Psoas muscle (tissue), 7 donors: ENCODE measurements at regions not wholly inside any gene's neighbourhood (a gene's known extent, or its start where the extent isn't known, plus 50 kb on each side); places are given as distances from the start of the nearest gene placed in this dataset.

Experiments used
- ATAC-seq, 4 donors: fragments of 200-7000 bp; cut with Tn5 transposase; one replicate each; pipeline ENCODE4 v1.9.1; 2020; ENCODE audit warnings: moderate library complexity in 3 of 4, mild to moderate bottlenecking in 2 of 4
- DNase-seq, 2 donors: peaks; one replicate each; pipeline ENCODE4 v3.0.0-alpha.2; 2020
- H3K27ac ChIP-seq: fragments of 200-600 bp; one replicate; pipeline ENCODE4 v1.8.0; 2022
- H3K27me3 ChIP-seq, 3 donors: fragments of 200-600 bp in 1 of 3; one replicate each; pipeline versions ENCODE4 v1.6.1 to v1.8.0; 2013 to 2022; ENCODE audit warnings: low read length in 2 of 3, mild to moderate bottlenecking in 2 of 3, moderate library complexity in 1 of 3; ENCODE audit not compliant: insufficient read depth in 3 of 3
- H3K36me3 ChIP-seq, 2 donors: fragments of 200-600 bp in 1 of 2; one replicate each; pipeline versions ENCODE4 v1.6.1 to v1.8.0; 2013 to 2022; ENCODE audit warnings: low read depth in 1 of 2, mild to moderate bottlenecking in 1 of 2, moderate library complexity in 1 of 2; ENCODE audit not compliant: insufficient read depth in 1 of 2
- H3K4me1 ChIP-seq: fragments of 200-600 bp; one replicate; pipeline ENCODE4 v1.8.0; 2022
- H3K4me3 ChIP-seq: fragments of 200-600 bp; one replicate; pipeline ENCODE4 v1.8.0; 2022; ENCODE audit warnings: mild to moderate bottlenecking
- H3K9me3 ChIP-seq: fragments of 200-600 bp; one replicate; pipeline ENCODE4 v1.8.0; 2022
- WGBS, 3 donors: extraction: QIAGEN DNeasy Blood & Tissue Kit; methylation state at CpG; one replicate each; pipeline versions ENCODE4 v1.1.6 to v1.1.7; 2013; 5-methylcytosine and 5-hydroxymethylcytosine counted together
- intact Hi-C, 2 donors: fragments of 100-400 bp; cut with DNase I; formaldehyde crosslinking; loops; one replicate each; pipeline versions ENCODE4 v1.11.0 to v1.14.2; 2022
- TF ChIP-seq, protein P1 (sequence below): fragments of 200-600 bp; IDR thresholded peaks from one replicate; pipeline ENCODE4 v1.8.0; 2022; ENCODE audit warnings: antibody characterized with exemption
- donor health status: healthy with polysubstance abuse.
- donor health status: DM: no; HTN: no; CAD: no; lungs with moderate emphysema.
- donor health status: Bipolar disorder and iron deficiency.
- donor health status: healthy.
- donor health status: DM: yes; HTN: yes; CAD: no.
- donor health status: DM: no; HTN: no; CAD: no.
- donor health status: DM: yes; HTN: yes; CAD: no.

DNA sequence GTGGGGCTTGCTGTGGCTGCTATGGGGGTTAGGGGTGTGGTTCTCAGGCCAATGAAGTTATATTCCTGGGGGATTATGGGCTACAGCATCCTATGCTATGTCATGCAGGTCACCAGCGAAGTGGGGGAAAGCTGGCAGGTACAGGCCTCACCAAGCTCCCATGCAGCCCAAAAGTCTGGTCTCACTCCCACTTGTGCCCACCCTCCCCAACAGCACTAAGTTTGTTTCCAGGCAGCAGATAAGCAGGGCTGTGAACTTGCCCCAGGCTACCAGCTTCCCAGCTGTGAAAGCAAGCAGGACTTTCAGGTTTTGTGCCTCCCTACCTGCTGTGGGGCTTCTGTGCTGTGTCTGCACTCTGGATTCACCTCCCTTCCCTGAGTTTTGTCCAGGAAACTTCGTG is 469.7 kb downstream of the CPS1 start:
- TF ChIP-seq, protein P1, sequence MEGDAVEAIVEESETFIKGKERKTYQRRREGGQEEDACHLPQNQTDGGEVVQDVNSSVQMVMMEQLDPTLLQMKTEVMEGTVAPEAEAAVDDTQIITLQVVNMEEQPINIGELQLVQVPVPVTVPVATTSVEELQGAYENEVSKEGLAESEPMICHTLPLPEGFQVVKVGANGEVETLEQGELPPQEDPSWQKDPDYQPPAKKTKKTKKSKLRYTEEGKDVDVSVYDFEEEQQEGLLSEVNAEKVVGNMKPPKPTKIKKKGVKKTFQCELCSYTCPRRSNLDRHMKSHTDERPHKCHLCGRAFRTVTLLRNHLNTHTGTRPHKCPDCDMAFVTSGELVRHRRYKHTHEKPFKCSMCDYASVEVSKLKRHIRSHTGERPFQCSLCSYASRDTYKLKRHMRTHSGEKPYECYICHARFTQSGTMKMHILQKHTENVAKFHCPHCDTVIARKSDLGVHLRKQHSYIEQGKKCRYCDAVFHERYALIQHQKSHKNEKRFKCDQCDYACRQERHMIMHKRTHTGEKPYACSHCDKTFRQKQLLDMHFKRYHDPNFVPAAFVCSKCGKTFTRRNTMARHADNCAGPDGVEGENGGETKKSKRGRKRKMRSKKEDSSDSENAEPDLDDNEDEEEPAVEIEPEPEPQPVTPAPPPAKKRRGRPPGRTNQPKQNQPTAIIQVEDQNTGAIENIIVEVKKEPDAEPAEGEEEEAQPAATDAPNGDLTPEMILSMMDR = no peak
- whole genome bisulfite sequencing, 3 donors = 49 to 60% (median 53%) methylated on average over 2 of the region's 2 CpGs
- intact Hi-C loops = no loop called here
- no peak for DNase-seq
- no peak overlapping the region for H3K27ac ChIP-seq
- peaks cover 7% of the 10 kb centered on the region for H3K9me3 ChIP-seq
- H3K4me1 ChIP-seq = no peaks in the 10 kb centered on the region
- H3K27me3 ChIP-seq = no peaks in the 10 kb centered on the region
- no peak overlapping the region for H3K4me3 ChIP-seq
- no peak for ATAC-seq
- H3K36me3 ChIP-seq = no peaks in the 10 kb centered on the region

DNA sequence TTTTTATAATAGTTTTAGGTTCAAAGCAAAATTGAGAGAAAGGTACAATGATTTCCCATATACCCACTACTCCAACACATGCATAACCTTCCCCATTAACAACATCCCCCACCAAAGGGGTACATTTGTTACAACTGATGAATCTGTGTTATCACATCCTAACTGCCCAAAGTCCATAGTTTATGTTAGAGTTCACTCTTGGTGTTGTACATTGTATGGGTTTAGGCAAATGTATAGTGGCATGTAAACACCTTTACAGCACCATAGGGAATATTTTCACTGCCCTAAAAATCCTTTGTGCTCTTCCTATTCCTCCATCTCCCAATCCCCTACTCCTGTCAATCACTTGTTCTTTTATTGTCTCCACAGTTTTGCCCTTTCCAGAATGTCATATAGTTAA is 471.6 kb downstream of the CPS1 start:
- H3K27me3 ChIP-seq = no peaks in the 10 kb centered on the region
- no peak overlapping the region for H3K4me3 ChIP-seq
- TF ChIP-seq, protein P1 = no peak
- ATAC-seq (no peak), DNase-seq (no peak)
- intact Hi-C loops = no loop called here
- no peaks in the 10 kb centered on the region for H3K4me1 ChIP-seq
- peaks cover 7% of the 10 kb centered on the region for H3K9me3 ChIP-seq
- H3K36me3 ChIP-seq = no peaks in the 10 kb centered on the region
- no peak overlapping the region for H3K27ac ChIP-seq

DNA sequence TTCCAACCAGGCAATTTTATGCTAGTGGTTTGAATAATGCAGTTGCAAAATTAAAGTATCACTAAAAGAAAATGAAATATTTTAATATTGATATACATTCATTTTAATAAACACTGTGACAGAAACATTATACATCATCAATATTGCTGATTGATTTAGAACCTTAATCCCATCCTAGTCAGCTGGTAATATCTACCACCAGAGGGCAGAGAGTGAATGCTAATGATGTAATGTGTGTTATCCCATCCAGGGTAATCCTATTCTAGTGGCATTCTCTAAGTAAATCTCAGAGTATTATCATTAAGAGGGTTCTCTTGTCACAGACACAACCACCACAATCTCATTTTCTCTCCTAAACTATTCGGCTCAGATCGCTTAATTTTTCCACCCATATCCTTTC is 477.4 kb downstream of the CPS1 start:
- no peak overlapping the region for H3K4me3 ChIP-seq

DNA sequence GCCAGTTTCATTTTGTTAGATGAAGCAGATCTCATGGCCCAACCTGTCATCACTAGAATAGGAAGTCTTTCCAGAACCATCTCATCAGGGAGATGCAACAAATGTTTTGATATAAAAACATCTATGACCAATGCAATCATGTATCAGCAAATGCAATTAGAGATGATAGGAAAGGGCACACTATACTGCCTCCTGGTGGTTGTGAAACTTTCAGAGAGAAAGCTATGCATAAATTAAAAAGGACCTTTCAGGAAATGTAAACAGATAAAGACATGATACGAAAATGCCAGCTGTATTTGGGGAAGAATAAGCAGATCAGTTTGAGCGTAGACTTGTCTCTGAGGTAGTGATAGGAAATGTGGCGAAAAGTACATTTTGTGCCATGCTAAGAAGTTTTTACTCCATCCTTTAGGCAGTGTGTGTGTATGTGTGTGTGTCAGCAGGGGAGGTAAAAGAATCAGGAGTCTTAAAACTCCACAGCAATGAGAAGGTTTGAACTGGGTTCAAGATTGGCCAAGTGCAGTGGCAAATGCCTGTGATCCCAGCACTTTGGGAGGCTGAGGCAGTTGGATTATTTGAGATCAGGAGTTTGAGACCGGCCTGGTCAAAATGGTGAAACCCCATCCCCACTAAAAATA is 479.3 kb downstream of the CPS1 start:
- Histone ChIP-seq H3K27me3 (no peaks in the 10 kb centered on the region), H3K4me1 (no peaks in the 10 kb centered on the region), H3K27ac (no peak overlapping the region), H3K36me3 (no peaks in the 10 kb centered on the region), H3K9me3 (no peaks in the 10 kb centered on the region), H3K4me3 (no peak overlapping the region)
- TF ChIP-seq, protein P1 = peak; percentile 54
- 69 to 72% (median 71%) methylated on average over 4 of the region's 4 CpGs for WGBS, 3 donors
- DNase-seq (no peak), ATAC-seq (peak in 1 of 4 donors; percentile 42)
- intact Hi-C loops = loop anchor here (5.0 to 10.0 kb wide), 2 partner anchors 418 to 421 kb away; no protein-coding TSS in a partner anchor

More for the DNA sequence above, 477.4 kb downstream of the CPS1 start:
- ATAC-seq (no peak), DNase-seq (no peak)
- intact Hi-C loops = loop anchor here in 1 of 2 donors (10.0 kb wide), 1 partner anchor 419 kb away; no protein-coding TSS in a partner anchor
- H3K9me3 ChIP-seq = no peaks in the 10 kb centered on the region
- TF ChIP-seq, protein P1 = peak; percentile 17
- no peak overlapping the region for H3K27ac ChIP-seq
- no peaks in the 10 kb centered on the region for H3K36me3 ChIP-seq
- H3K27me3 ChIP-seq = no peaks in the 10 kb centered on the region
- no peaks in the 10 kb centered on the region for H3K4me1 ChIP-seq
- 51 to 76% (median 73%) methylated on average over 2 of the region's 2 CpGs for WGBS, 3 donors

DNA sequence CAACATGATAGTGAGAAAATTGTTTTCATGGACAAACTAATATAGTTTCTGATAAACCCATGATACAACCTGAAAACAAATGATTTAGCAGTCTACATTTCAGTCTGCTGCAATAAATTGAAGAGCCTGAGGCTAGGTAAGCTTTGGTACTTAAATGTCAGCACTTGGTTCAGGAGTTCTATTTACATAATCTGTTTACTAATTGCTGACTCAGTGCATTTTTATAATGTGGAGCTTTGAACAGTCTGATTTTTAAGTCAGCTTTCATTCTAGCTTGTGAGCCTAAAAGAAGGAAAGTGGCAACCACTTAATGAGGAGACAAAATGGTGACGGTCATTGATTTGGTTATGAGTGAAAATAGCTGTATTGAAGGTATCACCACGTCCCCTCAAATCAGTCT is 488.6 kb downstream of the CPS1 start:
- intact Hi-C loops = no loop called here
- Histone ChIP-seq H3K4me3 (no peak overlapping the region), H3K36me3 (no peaks in the 10 kb centered on the region), H3K9me3 (no peaks in the 10 kb centered on the region), H3K27ac (no peak overlapping the region), H3K27me3 (peaks cover 0 to 2% (median 0%) of the 10 kb centered on the region in 3 donors), H3K4me1 (no peaks in the 10 kb centered on the region)
- ATAC-seq = no peak
- DNase-seq = no peak
- TF ChIP-seq, protein P1 = no peak
- WGBS, 3 donors = 83% methylated on average over 2 of the region's 2 CpGs
